GM19351 (cell line): ENCODE measurements at regions not wholly inside any gene's neighbourhood (a gene's known extent, or its start where the extent isn't known, plus 50 kb on each side); places are given as distances from the start of the nearest gene placed in this dataset.

Experiments
- ATAC-seq: cut with Tn5 transposase; IDR thresholded peaks from one replicate; pipeline ENCODE4 v1.9.1; 2021; ENCODE audit warnings: mild to moderate bottlenecking, moderate library complexity; ENCODE audit not compliant: unreplicated experiment

DNA sequence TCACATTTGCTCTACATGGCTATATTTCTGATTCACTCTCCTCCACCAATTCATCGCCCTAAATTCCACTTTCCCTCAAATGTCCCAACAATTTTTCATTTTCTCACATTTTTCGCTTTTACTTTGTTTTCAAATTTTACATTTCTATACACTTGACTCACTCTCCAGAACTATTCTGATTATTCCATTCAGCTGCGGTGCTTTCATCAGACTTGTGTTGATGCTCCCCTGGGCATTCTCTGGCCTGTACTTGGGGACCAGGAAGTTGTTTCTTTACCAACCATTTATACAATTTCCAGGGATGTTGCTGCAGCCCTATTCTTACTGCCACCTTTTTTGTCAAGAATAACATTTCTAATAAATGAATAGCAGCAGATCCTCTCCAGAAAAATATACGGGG is 444.8 kb downstream of the MAFB start:
- no peak for ATAC-seq

DNA sequence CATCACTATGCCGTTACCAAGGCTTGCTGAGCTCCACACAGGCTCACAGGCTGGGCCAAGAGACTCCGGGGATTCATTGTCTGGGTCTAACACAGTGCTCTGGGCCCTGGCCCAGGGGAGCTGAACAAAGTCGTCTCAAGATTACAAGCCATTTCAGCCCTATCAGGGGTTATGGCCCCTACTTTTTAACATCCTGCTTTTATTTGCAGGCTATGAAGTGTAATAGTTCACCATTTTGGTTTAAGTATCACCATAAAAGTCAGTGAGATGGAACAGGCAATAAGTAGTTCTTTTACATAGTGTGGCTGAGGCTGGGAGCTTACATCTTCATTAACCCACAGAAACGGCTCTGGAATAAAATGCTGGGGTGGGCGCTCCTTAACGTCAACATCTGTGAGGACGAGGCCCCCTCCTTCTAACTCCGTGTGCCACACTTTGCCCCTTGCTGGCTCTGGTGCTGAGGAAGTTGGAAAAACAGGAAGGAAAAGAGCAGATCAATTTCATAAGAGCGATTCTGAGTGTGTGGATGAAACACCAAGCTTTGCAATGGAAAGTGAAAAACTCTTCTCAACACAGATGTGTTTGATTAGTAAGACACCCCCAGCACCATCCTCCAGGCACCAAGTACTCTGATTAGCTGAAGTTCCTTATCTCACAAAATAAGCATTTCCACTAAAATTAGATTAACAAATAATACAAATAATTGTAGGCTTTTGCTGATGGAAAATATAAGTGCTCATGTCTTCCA is 447.3 kb downstream of the MAFB start:
- no peak for ATAC-seq

DNA sequence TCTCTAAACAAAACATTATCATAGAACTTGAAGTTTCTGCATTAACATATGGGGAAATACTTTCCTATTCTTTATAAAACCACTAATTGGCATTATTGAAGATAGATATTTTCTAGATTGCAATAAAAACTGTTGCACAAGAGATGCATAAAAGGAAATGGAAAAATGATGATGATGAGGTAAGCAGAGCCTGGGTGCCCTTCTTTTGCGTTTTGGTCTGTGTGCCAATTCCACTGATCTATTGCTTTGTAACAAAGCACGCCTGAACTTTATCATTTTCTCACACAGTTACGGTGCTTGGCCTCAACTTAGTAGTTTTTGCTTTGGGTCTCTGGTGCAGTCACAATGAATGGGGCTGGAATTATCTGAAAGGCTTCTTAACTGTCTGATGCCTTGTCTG is 450.5 kb downstream of the MAFB start:
- ATAC-seq: no peak

DNA sequence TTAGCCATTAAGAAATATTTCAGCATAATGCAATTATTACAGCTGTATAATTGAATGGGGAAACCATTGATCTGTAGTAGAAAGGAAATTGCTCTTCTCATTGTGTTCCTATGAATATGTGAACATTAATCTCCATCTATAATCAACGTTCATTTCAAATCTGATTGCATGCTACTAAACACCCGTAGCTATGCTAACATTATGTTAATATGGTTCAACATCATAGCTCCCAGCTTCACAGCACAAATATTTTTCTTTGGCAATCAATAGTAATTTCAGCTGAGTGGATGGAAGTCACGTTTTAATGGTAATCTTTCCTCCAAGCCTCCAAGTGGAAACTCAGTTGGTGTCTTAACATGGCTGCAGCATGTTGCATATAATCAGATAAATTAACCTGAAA is 454.4 kb downstream of the MAFB start:
- ATAC-seq: no peak

DNA sequence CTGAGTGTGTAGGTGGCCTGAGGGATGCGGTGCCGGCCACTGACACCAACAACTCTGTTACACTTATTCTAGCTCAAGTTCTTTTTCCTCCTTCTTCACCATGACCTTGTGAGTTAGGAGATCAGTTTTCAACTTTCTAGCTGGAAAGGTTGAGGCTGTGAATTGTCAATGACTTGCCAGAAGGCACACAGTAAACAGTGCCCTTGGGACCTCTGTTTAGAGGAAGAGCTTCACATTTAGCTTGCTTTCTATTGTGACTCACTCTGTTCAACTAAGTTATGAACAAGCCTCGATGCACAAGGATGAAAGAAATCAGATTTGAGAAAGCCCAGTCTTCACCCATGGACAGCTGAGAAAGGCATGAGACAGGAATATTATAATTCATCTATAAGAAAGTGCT is 455.6 kb downstream of the MAFB start:
- ATAC-seq: no peak

DNA sequence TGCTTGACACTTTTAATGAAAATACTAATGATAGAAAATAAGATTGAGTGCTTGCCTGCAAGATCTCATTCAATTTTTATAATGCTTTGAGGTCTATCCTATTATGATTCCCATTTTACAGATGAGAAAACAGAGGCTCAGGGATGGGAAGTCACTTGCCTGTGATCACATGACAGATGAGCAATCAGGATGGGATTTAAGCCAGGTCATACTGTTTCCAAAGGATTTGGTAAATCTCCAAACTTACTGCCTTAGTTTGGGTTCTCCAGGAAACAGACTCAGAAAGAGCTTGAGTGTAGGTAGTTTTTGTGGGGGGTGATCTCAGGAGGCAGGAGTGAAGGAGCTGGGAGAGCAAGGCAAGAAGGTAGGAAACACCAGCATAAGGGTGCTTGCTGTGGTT is 456.3 kb downstream of the MAFB start:
- no peak for ATAC-seq

DNA sequence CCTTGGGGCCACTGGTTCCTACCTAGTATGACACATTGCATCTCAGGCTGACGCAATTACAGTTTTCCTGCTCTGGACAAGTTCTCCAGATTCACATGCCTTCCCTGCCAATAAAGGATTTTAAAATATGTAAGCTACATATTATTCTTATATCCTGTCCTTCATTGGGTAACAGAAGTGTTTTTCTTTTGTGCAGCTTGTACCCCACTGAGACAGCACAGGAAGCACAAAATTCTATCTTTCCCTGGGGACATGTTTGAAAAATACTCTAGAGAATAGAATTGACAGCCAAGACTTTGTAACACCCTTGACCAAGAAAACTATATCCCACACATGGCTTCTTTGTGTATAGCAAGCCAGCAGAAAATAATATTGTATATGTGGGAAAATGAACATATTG is 456.8 kb downstream of the MAFB start:
- ATAC-seq: no peak

DNA sequence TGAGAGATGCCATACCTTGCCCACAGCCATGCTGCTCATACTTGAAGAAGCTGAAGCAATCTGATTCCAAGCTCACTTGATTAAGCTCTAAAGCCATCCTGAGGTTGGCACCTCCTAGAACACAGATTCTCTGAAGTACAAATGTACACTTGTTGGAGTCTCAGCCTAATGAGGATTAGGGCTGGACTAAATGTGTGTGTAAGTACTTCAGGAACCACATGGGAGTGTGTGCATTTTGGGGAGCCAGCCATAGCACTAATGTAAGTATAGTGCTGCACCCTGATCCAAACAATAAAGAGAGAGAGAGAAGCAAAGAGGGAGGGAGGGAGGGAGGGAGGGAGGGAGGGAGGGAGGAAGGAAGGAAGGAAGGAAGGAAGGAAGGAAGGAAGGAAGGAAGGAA is 458.6 kb downstream of the MAFB start:
- ATAC-seq: no peak

DNA sequence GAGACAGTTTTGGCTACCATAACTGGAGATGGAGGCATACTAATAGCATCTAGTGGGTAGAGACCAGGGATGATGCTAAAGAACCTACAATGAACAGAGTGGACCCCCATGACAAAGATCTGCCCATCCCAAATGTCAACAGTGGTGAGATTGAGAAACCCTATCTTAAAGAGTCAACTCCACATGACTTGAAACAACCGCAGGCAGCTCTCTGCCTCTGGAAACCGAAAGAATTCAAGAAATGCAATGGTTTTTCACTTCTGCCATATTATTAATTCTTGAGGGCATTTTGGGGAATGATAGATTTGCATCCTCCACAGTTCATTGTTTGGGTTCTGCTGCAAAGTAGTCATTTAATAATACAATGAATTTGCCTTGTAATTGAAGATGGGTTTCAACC is 463.4 kb downstream of the MAFB start:
- no peak for ATAC-seq

DNA sequence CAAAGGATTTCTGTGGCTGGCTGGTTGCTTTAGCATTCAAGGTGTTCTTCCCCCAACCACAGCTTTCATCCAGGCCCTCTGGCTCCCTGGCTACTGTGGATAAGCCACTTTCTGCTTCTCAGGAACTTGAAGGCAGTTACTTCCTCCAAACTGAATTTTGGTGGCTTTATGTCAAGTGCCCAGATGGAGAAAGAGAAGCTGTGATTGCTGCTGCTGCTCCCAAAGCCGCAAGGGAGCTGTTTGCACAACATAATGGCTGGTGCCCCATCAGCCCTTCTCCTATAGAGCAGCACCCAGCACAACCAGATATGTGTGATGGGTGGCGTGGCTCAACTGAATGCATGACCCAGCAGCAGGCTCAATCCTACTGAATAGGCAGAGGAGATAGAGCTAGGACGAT is 465.2 kb downstream of the MAFB start:
- ATAC-seq: no peak

DNA sequence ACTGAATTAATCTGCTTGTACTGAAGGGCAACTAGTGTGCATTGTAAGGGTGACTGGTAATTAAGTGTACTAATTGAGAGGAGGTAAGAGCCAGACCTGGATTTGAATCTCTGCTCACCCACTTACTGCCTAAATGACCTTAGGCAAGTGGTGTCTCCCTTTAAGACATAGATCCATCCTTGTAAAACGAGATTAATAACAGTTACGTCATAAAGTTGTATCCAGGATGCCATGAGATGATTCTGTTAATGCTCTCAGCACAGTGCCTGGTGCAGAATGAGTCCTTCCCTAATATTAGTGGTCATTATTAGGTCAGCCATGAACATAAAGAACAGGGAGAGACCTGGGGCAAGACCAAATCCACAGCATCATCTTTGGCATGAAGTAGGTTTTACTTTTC is 470.1 kb downstream of the MAFB start:
- no peak for ATAC-seq

DNA sequence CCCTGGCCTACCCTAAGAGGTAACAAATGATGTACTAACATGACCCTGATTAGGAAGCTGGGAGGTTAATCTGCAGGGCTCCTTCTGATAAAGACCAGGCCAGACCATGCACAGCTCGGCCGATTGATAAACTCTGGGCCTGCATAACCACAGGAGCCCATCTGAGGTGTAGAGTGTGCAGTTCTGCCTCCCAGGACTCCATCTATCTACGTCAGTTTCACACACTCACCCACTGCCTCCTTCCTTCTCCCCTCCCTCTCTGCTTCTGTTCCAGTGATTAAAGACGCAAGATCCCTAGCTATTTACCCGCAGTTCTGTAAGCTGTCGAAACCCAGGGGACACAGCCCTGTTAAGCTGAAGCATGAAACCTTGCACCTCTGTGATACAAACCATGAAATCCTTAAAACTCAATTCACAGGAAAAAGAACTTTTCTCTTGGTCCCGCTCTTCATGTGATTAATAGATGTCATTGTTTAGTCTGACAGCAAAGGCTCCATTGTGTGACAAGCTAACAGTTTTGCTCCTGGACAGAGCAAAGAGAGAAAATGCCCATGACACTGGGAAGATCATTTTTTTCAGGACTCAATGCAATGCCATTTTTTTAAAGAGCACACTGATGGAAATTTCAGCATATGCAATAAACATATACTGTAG is 470.6 kb downstream of the MAFB start:
- ATAC-seq: no peak

DNA sequence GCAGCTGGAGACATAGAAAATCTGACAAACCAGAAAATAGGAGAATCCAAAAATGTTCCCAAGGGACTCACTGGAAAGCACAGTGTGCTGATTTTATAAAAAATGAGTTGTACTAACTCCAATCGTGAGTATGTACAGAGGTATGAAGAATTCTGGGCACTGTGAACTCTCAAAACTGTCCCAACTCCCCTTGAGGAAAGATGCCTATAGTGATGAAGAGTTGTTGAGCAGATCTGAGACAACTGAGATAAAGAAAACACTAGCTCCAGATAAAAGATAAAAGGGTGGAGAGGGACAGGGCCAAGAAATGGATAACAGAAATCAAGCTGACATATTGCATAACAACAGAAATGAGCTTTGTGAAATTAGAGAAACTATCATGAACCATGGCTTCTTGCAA is 481.4 kb downstream of the MAFB start:
- no peak for ATAC-seq

DNA sequence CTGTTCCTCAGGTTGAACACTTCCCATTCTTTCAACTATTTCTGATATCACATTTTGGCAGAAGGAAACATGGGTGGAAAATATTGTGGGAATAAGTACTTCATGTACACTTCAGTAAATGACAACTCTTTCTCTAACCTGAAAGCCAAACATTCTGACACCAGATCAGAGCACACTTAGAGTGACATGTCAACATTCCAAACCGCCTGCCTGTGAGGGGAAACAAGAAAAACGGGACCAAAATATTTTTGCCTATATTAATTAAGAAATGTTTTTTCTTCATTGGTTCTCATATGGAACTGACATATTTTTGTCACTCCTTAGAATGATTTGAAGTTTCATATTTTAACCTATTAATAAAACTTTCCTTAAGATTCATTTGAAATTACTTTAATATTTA is 483.1 kb downstream of the MAFB start:
- no peak for ATAC-seq

DNA sequence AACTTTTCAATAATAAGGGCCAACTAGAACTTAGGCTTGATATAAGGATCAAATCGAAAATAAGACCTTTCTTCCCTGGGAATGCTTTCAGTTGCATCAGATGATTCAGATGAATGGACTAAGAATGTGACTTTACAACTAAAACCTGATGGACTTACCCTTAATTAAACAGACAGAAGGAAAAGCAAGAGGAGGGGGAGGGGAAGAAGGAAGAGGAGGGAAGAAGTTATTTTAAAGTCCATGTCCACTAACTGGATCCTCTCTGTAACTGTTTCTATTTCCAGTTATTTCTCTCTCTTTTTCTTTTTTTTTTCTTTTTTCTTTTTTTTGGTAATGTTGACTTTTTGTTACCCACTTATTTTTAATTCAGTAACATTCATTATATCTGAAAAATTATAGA is 486.0 kb downstream of the MAFB start:
- ATAC-seq: no peak

DNA sequence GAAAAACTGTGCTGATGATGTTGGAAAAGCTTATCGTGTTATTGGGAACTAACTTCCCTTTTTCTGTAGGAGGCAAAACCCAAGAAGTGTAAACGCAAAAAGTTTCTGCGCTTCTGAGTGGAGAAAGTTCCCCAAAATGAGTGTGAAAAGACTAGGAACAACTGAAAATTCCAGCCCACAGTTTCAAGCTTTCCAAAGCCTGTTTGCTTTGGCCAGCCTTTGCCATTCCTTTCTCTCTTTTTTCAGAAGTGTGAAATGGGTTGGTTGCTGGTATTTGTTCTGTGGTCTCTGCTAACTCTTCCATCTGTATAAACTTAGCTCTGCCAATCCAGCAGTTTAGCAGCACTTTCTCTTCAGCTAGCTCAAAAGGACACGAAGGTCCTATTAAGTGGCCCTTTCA is 491.3 kb downstream of the MAFB start:
- ATAC-seq: no peak

DNA sequence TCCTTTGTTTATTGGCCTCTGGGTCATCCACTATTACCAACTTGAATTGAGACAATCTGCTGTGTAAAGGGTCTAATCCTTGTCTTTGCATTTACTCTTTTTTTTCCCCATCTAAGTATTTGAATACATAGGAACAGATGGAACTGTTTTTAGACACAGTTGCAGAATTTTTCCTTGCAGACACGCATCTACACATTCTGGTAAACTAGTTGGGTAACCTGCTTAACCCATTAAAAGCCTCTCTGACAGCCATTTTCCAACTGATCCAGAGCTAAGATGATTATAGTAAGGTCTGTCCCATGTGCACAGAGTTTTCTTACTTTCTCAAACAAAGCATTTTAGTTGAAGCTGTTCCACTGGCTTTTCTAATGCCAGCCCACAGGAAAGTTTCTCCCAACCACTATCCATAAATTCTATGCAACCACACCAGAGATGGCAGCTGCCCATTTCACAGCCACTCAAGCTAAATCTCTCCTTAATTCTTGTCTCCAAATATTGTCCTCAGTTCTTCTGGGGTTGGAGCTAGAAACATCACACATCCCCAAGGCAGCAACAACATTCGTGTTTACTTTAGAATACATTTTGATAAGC is 492.1 kb downstream of the MAFB start:
- no peak for ATAC-seq

DNA sequence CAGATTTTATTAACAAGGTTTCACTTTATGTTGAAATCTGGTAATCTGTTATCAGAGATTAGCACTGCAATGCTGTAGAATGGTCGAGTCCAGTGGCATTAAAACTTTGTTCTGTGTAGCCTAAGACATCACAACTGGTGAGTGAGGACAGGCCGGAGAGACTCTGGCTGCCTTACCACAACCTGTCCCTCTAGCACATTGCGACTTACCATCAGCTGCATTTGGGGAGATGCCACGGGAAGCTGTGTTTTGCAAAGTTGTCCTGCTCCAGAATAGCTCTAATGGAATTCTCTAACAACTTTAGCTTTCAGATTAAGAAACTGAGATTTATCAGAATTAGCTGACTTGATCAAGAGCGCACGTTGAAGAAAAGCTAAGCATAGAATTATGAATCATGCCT is 493.3 kb downstream of the MAFB start:
- ATAC-seq: no peak

DNA sequence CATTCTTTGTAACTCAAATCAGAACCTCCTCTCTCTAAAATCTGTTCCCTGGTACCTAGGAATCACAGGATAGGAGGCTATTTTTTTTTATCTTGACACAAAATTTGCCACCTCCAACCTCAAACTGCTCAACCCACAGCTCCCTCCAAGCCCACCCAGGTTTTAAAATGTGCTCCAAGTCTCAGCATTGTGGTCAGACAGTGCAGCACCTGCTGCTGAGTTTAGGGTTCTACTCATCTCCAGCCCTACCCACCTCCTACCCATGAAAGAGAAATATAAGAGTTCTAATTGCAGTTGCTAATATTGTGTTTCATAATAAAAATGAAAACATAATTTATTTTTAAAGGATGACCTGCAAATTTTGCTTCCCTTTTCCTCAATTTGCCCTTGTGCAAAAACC is 496.5 kb downstream of the MAFB start:
- ATAC-seq: no peak

DNA sequence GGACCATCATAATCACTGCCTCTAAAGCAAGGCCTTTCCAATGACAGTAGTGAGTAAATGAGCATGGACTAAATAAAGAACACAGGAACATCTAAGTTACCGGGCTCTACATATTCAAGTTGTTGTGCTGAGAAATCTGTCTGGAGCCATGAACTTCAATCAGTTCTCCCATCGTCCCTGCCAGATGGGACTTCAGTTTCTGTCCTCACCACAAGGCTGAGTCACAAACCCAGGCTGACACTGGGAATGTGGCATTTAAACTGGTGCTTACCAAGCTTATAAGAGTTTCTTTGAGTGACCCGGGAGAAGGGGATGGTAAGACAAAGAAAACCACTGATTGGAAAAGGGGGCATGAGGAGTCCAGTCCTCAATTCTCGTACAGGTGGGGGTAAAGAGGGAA is 497.0 kb downstream of the MAFB start:
- ATAC-seq: no peak

DNA sequence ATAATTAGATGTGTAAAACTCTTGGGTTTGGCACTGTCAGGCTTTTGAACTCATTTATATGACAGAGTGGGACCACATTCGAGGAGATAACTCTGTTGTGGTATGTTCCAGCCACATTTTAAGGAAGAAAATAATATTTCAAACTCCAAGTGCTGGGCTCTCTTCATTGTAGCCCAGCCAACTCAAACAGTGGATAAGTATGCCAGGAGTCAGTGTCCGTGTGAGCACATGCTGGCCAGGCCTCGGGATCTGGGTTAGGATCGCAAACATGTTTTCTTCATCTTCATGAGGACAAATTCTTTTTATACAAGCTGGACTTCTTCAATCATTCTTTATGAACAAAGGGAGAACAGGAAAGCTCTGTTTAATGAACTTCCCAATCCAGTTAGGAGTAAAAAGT is 497.5 kb downstream of the MAFB start:
- ATAC-seq: no peak

DNA sequence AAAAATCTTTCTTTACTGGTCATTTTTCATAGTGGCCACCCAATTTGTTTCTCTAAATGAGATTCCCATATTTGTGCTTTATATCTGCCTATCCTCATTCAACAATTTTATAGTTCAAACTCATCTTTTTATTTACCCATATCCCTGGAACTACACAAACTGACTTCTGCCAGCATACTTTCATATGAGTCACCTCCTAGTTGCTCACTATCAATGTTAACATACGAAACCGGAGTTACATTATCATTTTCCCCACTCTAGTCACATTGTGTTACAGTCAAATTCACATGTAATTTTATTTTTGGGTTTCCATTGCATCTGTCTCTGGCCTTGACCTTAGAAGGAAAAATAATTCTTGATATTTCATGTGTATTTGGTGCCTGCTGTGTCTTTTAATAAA is 499.4 kb downstream of the MAFB start:
- ATAC-seq: no peak

DNA sequence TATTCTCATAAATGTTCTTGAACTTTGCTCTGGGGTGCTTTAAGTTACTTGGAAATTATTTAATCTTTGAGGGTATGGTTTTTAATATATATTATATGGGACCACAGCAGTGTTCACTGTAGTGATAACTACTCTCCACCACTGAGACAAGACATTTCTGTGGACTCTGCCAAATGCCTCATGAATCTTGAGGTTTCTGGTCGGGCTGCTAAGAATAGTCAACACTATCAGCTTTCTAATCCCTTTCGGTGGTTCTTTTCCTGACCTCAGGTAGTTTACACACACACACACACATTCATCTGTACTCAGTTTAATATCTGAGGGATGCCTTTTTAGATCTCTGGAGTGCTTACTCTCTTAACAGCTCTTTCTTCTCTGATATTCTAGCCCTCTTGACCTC is 500.7 kb downstream of the MAFB start:
- no peak for ATAC-seq
